Prostate gland (tissue), 2 donors: ENCODE measurements at regions not wholly inside any gene's neighbourhood (a gene's known extent, or its start where the extent isn't known, plus 50 kb on each side); places are given as distances from the start of the nearest gene placed in this dataset.

Experiments used
- CTCF ChIP-seq, 4 experiments: fragments of 200-600 bp in 2 of 4; fragments of 450-650 bp in 2 of 4; sonication (generic) in 2 of 4; IDR thresholded peaks; 1 replicate in 3 of 4; 2 replicates in 1 of 4; pipeline ENCODE4 v1.5.1; 2016 to 2019; ENCODE audit warnings: antibody characterized with exemption in 4 of 4, mild to moderate bottlenecking in 2 of 4, moderate library complexity in 2 of 4
- POLR2A ChIP-seq: fragments of 450-650 bp; IDR thresholded peaks from one replicate; pipeline ENCODE4 v1.6.1; 2016; ENCODE audit warnings: antibody characterized with exemption, mild to moderate bottlenecking

GRCh38 chr5:180436275-180436674 is 57.9 kb upstream of the CNOT6 start:
- TF ChIP-seq CTCF (IDR thresholded peaks at IDR 0.05) (no peak), POLR2A (no peak)
